SK-N-MC (cell line): ENCODE measurements at regions not wholly inside any gene's neighbourhood (a gene's known extent, or its start where the extent isn't known, plus 50 kb on each side); places are given as distances from the start of the nearest gene placed in this dataset.
"Not testable (repeated sequence)": the region's sequence is repeated elsewhere in the genome, so short reads cannot be mapped to it uniquely, and the experiment has no call there.

ENCODE experiments used
- DNase-seq: peaks from one replicate; pipeline ENCODE4 v3.0.0-alpha.2; 2011; ENCODE audit warnings: low read depth, low spot score
- H3K27ac ChIP-seq: fragments of 200-600 bp; sonication (generic); 2 replicates; pipeline ENCODE4 v1.5.1; 2016; ENCODE audit warnings: mixed run types
- H3K36me3 ChIP-seq: fragments of 200-600 bp; sonication (generic); 2 replicates; pipeline ENCODE4 v1.6.1; 2017; ENCODE audit warnings: antibody characterized with exemption, low read length, mixed read lengths; ENCODE audit not compliant: insufficient read depth
- H3K4me3 ChIP-seq: fragments of 200-600 bp; sonication (generic); 2 replicates; pipeline ENCODE4 v1.5.1; 2016
- H3K9ac ChIP-seq: fragments of 200-600 bp; sonication (generic); 2 replicates; pipeline ENCODE4 v1.8.0; 2017; ENCODE audit warnings: mixed run types, mixed read lengths; ENCODE audit not compliant: insufficient read length
- H3K9me3 ChIP-seq: fragments of 200-600 bp; sonication (generic); 2 replicates; pipeline ENCODE4 v1.6.1; 2017; ENCODE audit warnings: low read depth, mild to moderate bottlenecking, antibody characterized with exemption, low read length, moderate library complexity, mixed read lengths
- EZH2 ChIP-seq: fragments of 200-600 bp; sonication (generic); IDR thresholded peaks from one replicate; pipeline ENCODE4 v1.6.1; 2017; ENCODE audit warnings: antibody characterized with exemption
- FOXP2 ChIP-seq: optimal IDR thresholded peaks from 2 replicates; pipeline ENCODE3; 2011; ENCODE audit warnings: mild to moderate bottlenecking, moderate library complexity; ENCODE audit not compliant: insufficient read depth; ENCODE audit errors: extremely low read length, control extremely low read depth
- POLR2AphosphoS5 ChIP-seq: IDR thresholded peaks from 2 replicates; pipeline ENCODE4 v1.6.1; 2012; ENCODE audit warnings: mild to moderate bottlenecking, low read depth, low read length, borderline replicate concordance

GRCh38 chrX:1824855-1825254 is 210.0 kb downstream of the ASMT start:
- TF ChIP-seq FOXP2 (no peak), POLR2AphosphoS5 (no peak), EZH2 (no peak)
- no peak for DNase-seq
- H3K9me3 ChIP-seq = no peaks in the 10 kb centered on the region
- H3K36me3 ChIP-seq = no peaks in the 10 kb centered on the region
- no peak overlapping the region for H3K9ac ChIP-seq
- no peak overlapping the region for H3K27ac ChIP-seq
- no peak overlapping the region for H3K4me3 ChIP-seq

- no peaks in the 10 kb centered on the region for H3K36me3 ChIP-seq
Observed at GRCh38 chrX:1833656-1834360, 218.9 kb downstream of the ASMT start.

GRCh38 chrX:1835056-1835455 is 220.2 kb downstream of the ASMT start:
- Histone ChIP-seq H3K27ac (no peak overlapping the region), H3K9ac (no peak overlapping the region), H3K9me3 (no peaks in the 10 kb centered on the region), H3K36me3 (no peaks in the 10 kb centered on the region), H3K4me3 (no peak overlapping the region)
- no peak for TF ChIP-seq EZH2
- no peak for DNase-seq

More at GRCh38 chrX:1833656-1834360, 218.9 kb downstream of the ASMT start:
- Histone ChIP-seq H3K27ac (no peak overlapping the region), H3K9me3 (no peaks in the 10 kb centered on the region), H3K9ac (no peak overlapping the region), H3K4me3 (peak overlapping the region; percentile 42; the same call in 1 of the 2 replicates)
- DNase-seq = no peak
- TF ChIP-seq EZH2 = no peak
- TF ChIP-seq POLR2AphosphoS5 = no peak
- no peak for TF ChIP-seq FOXP2

GRCh38 chrX:1836683-1837082 is 221.8 kb downstream of the ASMT start:
- H3K36me3 ChIP-seq = no peaks in the 10 kb centered on the region
- no peak for TF ChIP-seq EZH2
- TF ChIP-seq POLR2AphosphoS5 = no peak
- TF ChIP-seq FOXP2 = no peak
- no peak overlapping the region for H3K9ac ChIP-seq
- H3K4me3 ChIP-seq = no peak overlapping the region
- no peak overlapping the region for H3K27ac ChIP-seq
- no peaks in the 10 kb centered on the region for H3K9me3 ChIP-seq
- no peak for DNase-seq

GRCh38 chrX:1841746-1842145 is 226.9 kb downstream of the ASMT start:
- no peak for DNase-seq
- no peak overlapping the region for H3K4me3 ChIP-seq
- H3K9ac ChIP-seq = no peak overlapping the region
- H3K36me3 ChIP-seq = no peaks in the 10 kb centered on the region
- no peak overlapping the region for H3K27ac ChIP-seq
- no peaks in the 10 kb centered on the region for H3K9me3 ChIP-seq
- TF ChIP-seq FOXP2 = no peak
- TF ChIP-seq POLR2AphosphoS5 = no peak
- no peak for TF ChIP-seq EZH2

- not testable (repeated sequence) for H3K4me3 ChIP-seq, H3K9me3 ChIP-seq, H3K9ac ChIP-seq, H3K27ac ChIP-seq, H3K36me3 ChIP-seq, DNase-seq
Observed at GRCh38 chrX:1847000-1847399, 232.1 kb downstream of the ASMT start.

GRCh38 chrX:1847790-1848189 is 232.9 kb downstream of the ASMT start:
- not testable (repeated sequence) for H3K9ac ChIP-seq, H3K27ac ChIP-seq, DNase-seq, H3K9me3 ChIP-seq, H3K36me3 ChIP-seq, H3K4me3 ChIP-seq

- TF ChIP-seq POLR2AphosphoS5 = no peak
- no peak for TF ChIP-seq FOXP2
- TF ChIP-seq EZH2 = no peak
Observed at GRCh38 chrX:1851527-1851926, 236.7 kb downstream of the ASMT start.

GRCh38 chrX:1852082-1852481 is 237.2 kb downstream of the ASMT start:
- Histone ChIP-seq H3K27ac (no peak overlapping the region), H3K9me3 (no peaks in the 10 kb centered on the region), H3K9ac (no peak overlapping the region), H3K36me3 (no peaks in the 10 kb centered on the region), H3K4me3 (no peak overlapping the region)
- no peak for TF ChIP-seq FOXP2
- TF ChIP-seq EZH2 = no peak
- no peak for TF ChIP-seq POLR2AphosphoS5
- DNase-seq = no peak

More at GRCh38 chrX:1851527-1851926, 236.7 kb downstream of the ASMT start:
- H3K4me3 ChIP-seq = no peak overlapping the region
- H3K27ac ChIP-seq = no peak overlapping the region
- H3K9ac ChIP-seq = no peak overlapping the region
- H3K36me3 ChIP-seq = no peaks in the 10 kb centered on the region
- no peak for DNase-seq
- H3K9me3 ChIP-seq = no peaks in the 10 kb centered on the region

GRCh38 chrX:1853447-1853846 is 238.6 kb downstream of the ASMT start:
- H3K9me3 ChIP-seq = no peaks in the 10 kb centered on the region
- no peak overlapping the region for H3K4me3 ChIP-seq
- no peak overlapping the region for H3K27ac ChIP-seq
- no peaks in the 10 kb centered on the region for H3K36me3 ChIP-seq
- no peak overlapping the region for H3K9ac ChIP-seq
- TF ChIP-seq POLR2AphosphoS5 (no peak), EZH2 (no peak), FOXP2 (no peak)
- DNase-seq = no peak
